Sigmoid colon (tissue), 4 donors: ENCODE measurements at regions not wholly inside any gene's neighbourhood (a gene's known extent, or its start where the extent isn't known, plus 50 kb on each side); places are given as distances from the start of the nearest gene placed in this dataset.

Experiments
- EP300 ChIP-seq, 4 donors: sonication (generic); formaldehyde crosslinking; IDR thresholded peaks; one replicate each; pipeline ENCODE4 v1.6.1; 2017; ENCODE audit warnings: antibody characterized with exemption in 4 of 4
- POLR2A ChIP-seq, 2 donors: fragments of 450-650 bp; IDR thresholded peaks; one replicate each; pipeline ENCODE4 v1.6.1; 2016; ENCODE audit warnings: antibody characterized with exemption in 2 of 2, mild to moderate bottlenecking in 2 of 2, moderate library complexity in 2 of 2
- POLR2AphosphoS5 ChIP-seq, 4 donors: sonication (generic); formaldehyde crosslinking; IDR thresholded peaks; one replicate each; pipeline ENCODE4 v1.6.1; 2017; ENCODE audit warnings: antibody characterized with exemption in 4 of 4
- TF ChIP-seq, protein P1 (sequence below), 4 experiments: fragments of 450-650 bp in 3 of 4; fragments of 200-600 bp in 1 of 4; IDR thresholded peaks; one replicate each; pipeline ENCODE4 v1.5.1; 2016 to 2019; ENCODE audit warnings: antibody characterized with exemption in 4 of 4, mild to moderate bottlenecking in 3 of 4, moderate library complexity in 2 of 4

DNA sequence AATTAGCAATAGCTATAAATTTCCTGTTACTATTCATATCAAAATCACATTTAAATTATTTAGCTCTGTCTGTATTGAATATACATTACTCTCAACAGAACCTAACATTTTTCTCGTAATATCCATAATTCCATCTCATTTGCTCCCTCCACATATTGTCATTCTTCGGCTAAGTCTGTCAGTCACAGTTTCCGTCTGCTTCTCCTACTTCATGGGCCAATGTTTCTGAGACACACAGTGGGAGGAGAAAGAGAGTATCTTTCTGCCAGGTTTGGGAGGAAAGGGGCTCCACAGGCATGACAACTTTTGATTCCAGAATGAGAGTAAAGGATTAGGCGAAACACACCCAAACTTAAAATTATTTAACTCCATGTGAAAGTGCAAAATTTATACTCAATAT lies 273.1 kb upstream of the SMIM21 start:
- TF ChIP-seq, protein P1, sequence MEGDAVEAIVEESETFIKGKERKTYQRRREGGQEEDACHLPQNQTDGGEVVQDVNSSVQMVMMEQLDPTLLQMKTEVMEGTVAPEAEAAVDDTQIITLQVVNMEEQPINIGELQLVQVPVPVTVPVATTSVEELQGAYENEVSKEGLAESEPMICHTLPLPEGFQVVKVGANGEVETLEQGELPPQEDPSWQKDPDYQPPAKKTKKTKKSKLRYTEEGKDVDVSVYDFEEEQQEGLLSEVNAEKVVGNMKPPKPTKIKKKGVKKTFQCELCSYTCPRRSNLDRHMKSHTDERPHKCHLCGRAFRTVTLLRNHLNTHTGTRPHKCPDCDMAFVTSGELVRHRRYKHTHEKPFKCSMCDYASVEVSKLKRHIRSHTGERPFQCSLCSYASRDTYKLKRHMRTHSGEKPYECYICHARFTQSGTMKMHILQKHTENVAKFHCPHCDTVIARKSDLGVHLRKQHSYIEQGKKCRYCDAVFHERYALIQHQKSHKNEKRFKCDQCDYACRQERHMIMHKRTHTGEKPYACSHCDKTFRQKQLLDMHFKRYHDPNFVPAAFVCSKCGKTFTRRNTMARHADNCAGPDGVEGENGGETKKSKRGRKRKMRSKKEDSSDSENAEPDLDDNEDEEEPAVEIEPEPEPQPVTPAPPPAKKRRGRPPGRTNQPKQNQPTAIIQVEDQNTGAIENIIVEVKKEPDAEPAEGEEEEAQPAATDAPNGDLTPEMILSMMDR (IDR thresholded peaks at IDR 0.05), result no peak
- TF ChIP-seq EP300 (IDR thresholded peaks at IDR 0.05) (no peak), POLR2A (IDR thresholded peaks at IDR 0.05) (no peak), POLR2AphosphoS5 (IDR thresholded peaks at IDR 0.05) (no peak)
